Effector memory CD4-positive, alpha-beta T cell (primary cell): ENCODE measurements at regions not wholly inside any gene's neighbourhood (a gene's known extent, or its start where the extent isn't known, plus 50 kb on each side); places are given as distances from the start of the nearest gene placed in this dataset.

ENCODE experiments used
- DNase-seq, 3 donors: peaks; one replicate each; pipeline ENCODE4 v3.0.0-alpha.2; 2020
- H3K27ac ChIP-seq: 2 replicates; pipeline ENCODE4 v1.7.0; 2013; ENCODE audit warnings: mild to moderate bottlenecking, low read length, moderate library complexity; ENCODE audit not compliant: insufficient read depth, poor library complexity, severe bottlenecking
- H3K27me3 ChIP-seq: replicated peaks from 2 replicates; pipeline ENCODE4 v1.7.0; 2013; ENCODE audit warnings: mild to moderate bottlenecking, low read length; ENCODE audit not compliant: insufficient read depth, control insufficient read depth, poor library complexity, severe bottlenecking
- H3K36me3 ChIP-seq: 2 replicates; pipeline ENCODE4 v1.7.0; 2013; ENCODE audit warnings: mild to moderate bottlenecking, low read length, moderate library complexity; ENCODE audit not compliant: control insufficient read depth, insufficient read depth
- H3K4me1 ChIP-seq: 2 replicates; pipeline ENCODE4 v1.7.0; 2013; ENCODE audit warnings: low read length, mild to moderate bottlenecking; ENCODE audit not compliant: control insufficient read depth, insufficient read depth, poor library complexity, severe bottlenecking
- H3K4me3 ChIP-seq: 2 replicates; pipeline ENCODE4 v1.7.0; 2013; ENCODE audit warnings: low read length, low read depth, mild to moderate bottlenecking; ENCODE audit not compliant: insufficient read depth, poor library complexity, severe bottlenecking
- H3K9me3 ChIP-seq: 2 replicates; pipeline ENCODE4 v1.7.0; 2013; ENCODE audit warnings: mild to moderate bottlenecking, low read length, moderate library complexity; ENCODE audit not compliant: control insufficient read depth

- no peak for DNase-seq
- Histone ChIP-seq H3K9me3 (no peaks in the 10 kb centered on the region), H3K4me3 (no peak overlapping the region), H3K36me3 (no peaks in the 10 kb centered on the region), H3K27me3 (no peaks in the 10 kb centered on the region), H3K4me1 (no peaks in the 10 kb centered on the region), H3K27ac (no peak overlapping the region)
These were observed 64.2 kb upstream of the KIF26B start for GRCh38 chr1:245090491-245091090.

DNA sequence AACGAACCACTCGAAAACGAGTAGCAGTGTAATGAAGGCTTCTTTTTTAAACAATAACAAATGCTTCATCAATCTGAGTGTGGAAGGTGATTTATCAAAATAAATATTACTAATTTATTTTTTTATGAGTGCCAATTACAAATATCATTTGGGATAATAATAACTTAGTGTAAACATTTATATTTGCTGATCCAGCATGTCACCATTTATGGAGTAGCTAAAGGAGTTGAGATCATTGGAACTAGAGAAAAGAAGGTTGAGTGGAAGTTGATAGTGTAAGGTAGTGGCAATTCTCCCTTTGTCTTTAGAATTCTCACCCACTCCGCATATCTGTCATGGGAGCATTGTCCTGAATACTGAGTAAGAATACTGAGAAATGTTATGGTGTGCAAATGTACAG is 67.1 kb upstream of the KIF26B start:
- no peaks in the 10 kb centered on the region for H3K27me3 ChIP-seq
- H3K4me3 ChIP-seq: no peak overlapping the region
- no peak overlapping the region for H3K27ac ChIP-seq
- H3K36me3 ChIP-seq: no peaks in the 10 kb centered on the region
- H3K9me3 ChIP-seq: no peaks in the 10 kb centered on the region
- no peaks in the 10 kb centered on the region for H3K4me1 ChIP-seq
- no peak for DNase-seq

DNA sequence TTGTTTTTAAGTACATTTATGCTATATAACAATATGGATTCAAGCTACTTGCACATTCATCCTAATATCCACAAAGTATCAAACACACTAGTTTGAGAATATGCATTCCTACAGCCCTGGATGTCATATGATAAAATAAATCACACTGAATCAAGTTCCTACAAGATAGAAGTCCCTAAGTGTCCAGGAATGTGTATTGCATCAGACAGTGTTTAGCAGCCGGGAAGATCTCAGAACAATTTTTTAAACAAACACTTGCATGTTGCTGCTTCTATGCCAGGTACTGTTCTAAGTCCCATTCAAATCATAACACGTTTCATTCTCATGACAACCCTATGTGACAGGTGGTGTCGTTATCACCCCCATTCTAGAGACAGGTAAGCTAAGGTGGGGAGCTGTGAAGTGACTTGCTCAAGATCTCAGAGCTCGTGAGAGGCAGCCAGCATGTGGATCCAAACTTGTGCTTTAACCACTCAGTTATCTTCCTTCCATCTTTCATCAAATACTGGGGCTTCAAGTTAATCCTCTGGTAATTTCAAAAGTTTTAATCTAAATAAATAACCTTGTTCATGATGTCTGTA is 68.3 kb upstream of the KIF26B start:
- Histone ChIP-seq H3K27ac (no peak overlapping the region), H3K27me3 (no peaks in the 10 kb centered on the region)
- DNase-seq: no peak

DNA sequence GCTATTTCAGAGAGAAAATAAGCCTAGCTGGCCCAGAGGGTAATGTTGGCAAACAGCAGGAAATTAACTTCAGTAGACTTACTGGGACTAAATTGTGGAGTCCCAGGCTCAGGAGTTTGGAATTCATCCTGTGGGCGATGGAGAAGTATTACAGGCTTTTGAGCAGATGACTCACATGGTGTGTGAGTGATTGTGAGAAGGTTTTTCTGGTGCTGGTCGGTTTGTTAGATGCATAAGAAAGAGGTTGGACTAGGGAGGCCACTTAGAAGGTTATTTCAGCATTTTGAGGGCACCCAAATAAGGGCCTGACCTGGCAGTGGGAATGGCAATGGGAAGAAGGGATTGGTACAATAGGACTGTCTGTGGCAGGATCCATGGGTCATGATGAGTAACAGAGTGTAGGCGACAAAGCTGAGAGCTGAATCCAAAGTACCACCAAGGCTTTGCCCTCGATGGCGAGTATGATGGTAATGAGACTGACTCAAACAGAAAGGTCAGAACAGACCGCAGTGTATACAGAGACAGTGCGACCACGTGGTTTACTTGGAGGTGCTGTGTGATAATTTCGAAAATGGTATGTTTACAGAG is 69.2 kb upstream of the KIF26B start:
- no peaks in the 10 kb centered on the region for H3K9me3 ChIP-seq
- H3K36me3 ChIP-seq: no peaks in the 10 kb centered on the region
- DNase-seq: no peak
- no peaks in the 10 kb centered on the region for H3K4me1 ChIP-seq
- H3K27ac ChIP-seq: no peak overlapping the region
- H3K27me3 ChIP-seq: no peaks in the 10 kb centered on the region
- no peak overlapping the region for H3K4me3 ChIP-seq

More for the DNA sequence above, 68.3 kb upstream of the KIF26B start:
- H3K4me1 ChIP-seq: no peaks in the 10 kb centered on the region
- no peaks in the 10 kb centered on the region for H3K9me3 ChIP-seq
- no peak overlapping the region for H3K4me3 ChIP-seq
- no peaks in the 10 kb centered on the region for H3K36me3 ChIP-seq

GRCh38 chr1:245084551-245084950 is 70.2 kb upstream of the KIF26B start:
- Histone ChIP-seq H3K4me3 (no peak overlapping the region), H3K27ac (no peak overlapping the region), H3K9me3 (no peaks in the 10 kb centered on the region), H3K4me1 (no peaks in the 10 kb centered on the region), H3K27me3 (no peaks in the 10 kb centered on the region), H3K36me3 (no peaks in the 10 kb centered on the region)
- DNase-seq: no peak

- Histone ChIP-seq H3K27ac (no peak overlapping the region), H3K36me3 (no peaks in the 10 kb centered on the region), H3K9me3 (no peaks in the 10 kb centered on the region), H3K4me3 (no peak overlapping the region), H3K27me3 (no peaks in the 10 kb centered on the region), H3K4me1 (no peaks in the 10 kb centered on the region)
- no peak for DNase-seq
These were observed 75.7 kb upstream of the KIF26B start for GRCh38 chr1:245079021-245079609.

- no peak for DNase-seq
- Histone ChIP-seq H3K27me3 (no peaks in the 10 kb centered on the region), H3K4me1 (no peaks in the 10 kb centered on the region), H3K9me3 (no peaks in the 10 kb centered on the region), H3K4me3 (no peak overlapping the region), H3K27ac (no peak overlapping the region), H3K36me3 (no peaks in the 10 kb centered on the region)
These were observed 79.9 kb upstream of the KIF26B start for GRCh38 chr1:245074898-245075297.

- H3K4me3 ChIP-seq: no peak overlapping the region
- no peak overlapping the region for H3K27ac ChIP-seq
- H3K4me1 ChIP-seq: no peaks in the 10 kb centered on the region
- no peaks in the 10 kb centered on the region for H3K27me3 ChIP-seq
- no peak for DNase-seq
- H3K9me3 ChIP-seq: no peaks in the 10 kb centered on the region
- H3K36me3 ChIP-seq: no peaks in the 10 kb centered on the region
These were observed 80.5 kb upstream of the KIF26B start for GRCh38 chr1:245074232-245074747.

DNA sequence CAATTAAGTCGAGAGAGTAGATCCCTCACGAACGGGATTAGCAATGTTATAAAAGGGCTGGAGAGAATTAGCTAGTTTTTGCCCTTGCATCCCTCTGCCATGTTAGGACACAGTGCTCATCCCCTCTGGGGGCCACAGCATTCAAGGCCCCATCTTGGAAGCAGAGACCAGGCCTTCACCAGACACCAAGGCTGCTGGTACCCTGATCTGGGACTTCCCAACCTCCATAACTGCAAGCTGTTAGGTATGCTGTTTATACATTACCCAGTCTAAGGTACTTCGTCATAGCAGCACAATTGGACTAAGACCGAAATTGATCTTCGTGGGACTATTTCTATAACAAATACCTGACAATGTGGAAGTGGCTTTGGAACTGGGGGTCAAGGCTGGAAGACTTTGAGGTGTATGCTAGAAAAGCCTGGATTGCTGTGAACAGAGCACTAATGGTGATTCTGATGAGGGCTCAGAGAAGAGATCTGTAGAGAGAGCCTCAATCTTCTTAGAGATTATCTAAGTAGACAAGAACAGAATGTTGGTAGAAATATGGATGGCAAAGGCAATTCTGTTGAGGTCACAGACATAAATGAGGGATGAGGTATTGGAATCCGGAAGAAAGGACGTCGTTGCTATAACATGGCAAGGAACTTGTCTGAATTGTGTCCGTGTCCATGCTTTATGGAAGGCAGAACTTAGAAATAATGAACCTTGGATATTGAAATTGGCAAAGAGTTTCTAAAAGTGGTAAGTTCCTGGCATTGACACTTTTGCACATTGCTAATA is 83.8 kb upstream of the KIF26B start:
- H3K4me1 ChIP-seq: no peaks in the 10 kb centered on the region
- no peak for DNase-seq
- H3K4me3 ChIP-seq: no peak overlapping the region
- H3K27ac ChIP-seq: no peak overlapping the region
- H3K36me3 ChIP-seq: no peaks in the 10 kb centered on the region
- H3K27me3 ChIP-seq: no peaks in the 10 kb centered on the region
- no peaks in the 10 kb centered on the region for H3K9me3 ChIP-seq
